Effector memory CD4-positive, alpha-beta T cell (primary cell): ENCODE measurements at regions not wholly inside any gene's neighbourhood (a gene's known extent, or its start where the extent isn't known, plus 50 kb on each side); places are given as distances from the start of the nearest gene placed in this dataset.
A peak's percentile ranks its signal among the peaks of the same experiment; 100 is the strongest.

Experiments
- DNase-seq, 3 donors: peaks; one replicate each; pipeline ENCODE4 v3.0.0-alpha.2; 2020
- H3K27ac ChIP-seq: 2 replicates; pipeline ENCODE4 v1.7.0; 2013; ENCODE audit warnings: mild to moderate bottlenecking, low read length, moderate library complexity; ENCODE audit not compliant: insufficient read depth, poor library complexity, severe bottlenecking
- H3K27me3 ChIP-seq: replicated peaks from 2 replicates; pipeline ENCODE4 v1.7.0; 2013; ENCODE audit warnings: mild to moderate bottlenecking, low read length; ENCODE audit not compliant: insufficient read depth, control insufficient read depth, poor library complexity, severe bottlenecking
- H3K36me3 ChIP-seq: 2 replicates; pipeline ENCODE4 v1.7.0; 2013; ENCODE audit warnings: mild to moderate bottlenecking, low read length, moderate library complexity; ENCODE audit not compliant: control insufficient read depth, insufficient read depth
- H3K4me1 ChIP-seq: 2 replicates; pipeline ENCODE4 v1.7.0; 2013; ENCODE audit warnings: low read length, mild to moderate bottlenecking; ENCODE audit not compliant: control insufficient read depth, insufficient read depth, poor library complexity, severe bottlenecking
- H3K4me3 ChIP-seq: 2 replicates; pipeline ENCODE4 v1.7.0; 2013; ENCODE audit warnings: low read length, low read depth, mild to moderate bottlenecking; ENCODE audit not compliant: insufficient read depth, poor library complexity, severe bottlenecking
- H3K9me3 ChIP-seq: 2 replicates; pipeline ENCODE4 v1.7.0; 2013; ENCODE audit warnings: mild to moderate bottlenecking, low read length, moderate library complexity; ENCODE audit not compliant: control insufficient read depth

GRCh38 chr2:176546550-176546949 lies 277.3 kb downstream of the MTX2 start:
- Histone ChIP-seq H3K27me3 (no peaks in the 10 kb centered on the region), H3K4me3 (no peak overlapping the region), H3K4me1 (no peaks in the 10 kb centered on the region), H3K36me3 (no peaks in the 10 kb centered on the region), H3K27ac (no peak overlapping the region), H3K9me3 (no peaks in the 10 kb centered on the region)
- no peak for DNase-seq

GRCh38 chr2:176552501-176553135 lies 283.4 kb downstream of the MTX2 start:
- Histone ChIP-seq H3K9me3 (no peaks in the 10 kb centered on the region), H3K27ac (no peak overlapping the region), H3K36me3 (no peaks in the 10 kb centered on the region), H3K4me1 (no peaks in the 10 kb centered on the region), H3K4me3 (no peak overlapping the region), H3K27me3 (peaks cover 3% of the 10 kb centered on the region)
- DNase-seq = no peak

- Histone ChIP-seq H3K36me3 (no peaks in the 10 kb centered on the region), H3K4me3 (peak overlapping the region; percentile 44), H3K27ac (no peak overlapping the region), H3K9me3 (no peaks in the 10 kb centered on the region), H3K4me1 (no peaks in the 10 kb centered on the region), H3K27me3 (peaks cover 3% of the 10 kb centered on the region)
- DNase-seq = no peak
Observed at GRCh38 chr2:176553685-176554100, 284.5 kb downstream of the MTX2 start.

GRCh38 chr2:176554101-176555048 lies 285.1 kb downstream of the MTX2 start:
- peak overlapping the region; percentile 44 for H3K4me3 ChIP-seq
- no peak for DNase-seq
- peaks cover 3% of the 10 kb centered on the region for H3K27me3 ChIP-seq
- H3K36me3 ChIP-seq = no peaks in the 10 kb centered on the region
- no peaks in the 10 kb centered on the region for H3K9me3 ChIP-seq
- H3K4me1 ChIP-seq = no peaks in the 10 kb centered on the region
- no peak overlapping the region for H3K27ac ChIP-seq

- no peaks in the 10 kb centered on the region for H3K4me1 ChIP-seq
- H3K4me3 ChIP-seq = no peak overlapping the region
- peaks cover 3% of the 10 kb centered on the region for H3K27me3 ChIP-seq
- H3K27ac ChIP-seq = no peak overlapping the region
- H3K9me3 ChIP-seq = no peaks in the 10 kb centered on the region
- DNase-seq = no peak
- H3K36me3 ChIP-seq = no peaks in the 10 kb centered on the region
Observed at GRCh38 chr2:176555112-176555511, 285.9 kb downstream of the MTX2 start.

- peaks cover 3% of the 10 kb centered on the region for H3K27me3 ChIP-seq
- H3K27ac ChIP-seq = no peak overlapping the region
- DNase-seq = no peak
- no peaks in the 10 kb centered on the region for H3K9me3 ChIP-seq
- no peaks in the 10 kb centered on the region for H3K4me1 ChIP-seq
- no peak overlapping the region for H3K4me3 ChIP-seq
- no peaks in the 10 kb centered on the region for H3K36me3 ChIP-seq
Observed at GRCh38 chr2:176555781-176556180, 286.5 kb downstream of the MTX2 start.

GRCh38 chr2:176556373-176556772 lies 287.1 kb downstream of the MTX2 start:
- H3K27ac ChIP-seq = no peak overlapping the region
- H3K4me3 ChIP-seq = no peak overlapping the region
- no peaks in the 10 kb centered on the region for H3K9me3 ChIP-seq
- H3K36me3 ChIP-seq = no peaks in the 10 kb centered on the region
- no peak for DNase-seq
- no peaks in the 10 kb centered on the region for H3K4me1 ChIP-seq
- peaks cover 3% of the 10 kb centered on the region for H3K27me3 ChIP-seq

- Histone ChIP-seq H3K9me3 (no peaks in the 10 kb centered on the region), H3K4me1 (no peaks in the 10 kb centered on the region), H3K27me3 (peaks cover 3% of the 10 kb centered on the region), H3K4me3 (no peak overlapping the region), H3K27ac (no peak overlapping the region), H3K36me3 (no peaks in the 10 kb centered on the region)
- DNase-seq = no peak
Observed at GRCh38 chr2:176557821-176558220, 288.6 kb downstream of the MTX2 start.

- Histone ChIP-seq H3K27ac (no peak overlapping the region), H3K9me3 (no peaks in the 10 kb centered on the region), H3K27me3 (peaks cover 3% of the 10 kb centered on the region), H3K4me3 (no peak overlapping the region), H3K4me1 (no peaks in the 10 kb centered on the region), H3K36me3 (no peaks in the 10 kb centered on the region)
- no peak for DNase-seq
Observed at GRCh38 chr2:176558574-176559140, 289.4 kb downstream of the MTX2 start.

- DNase-seq = no peak
- Histone ChIP-seq H3K36me3 (no peaks in the 10 kb centered on the region), H3K4me3 (no peak overlapping the region), H3K27ac (no peak overlapping the region), H3K4me1 (no peaks in the 10 kb centered on the region), H3K9me3 (no peaks in the 10 kb centered on the region), H3K27me3 (no peaks in the 10 kb centered on the region)
Observed at GRCh38 chr2:176560296-176560695, 291.1 kb downstream of the MTX2 start.
